ENCODE measurements at regions not wholly inside any gene's neighbourhood (a gene's known extent, or its start where the extent isn't known, plus 50 kb on each side); places are given as distances from the start of the nearest gene placed in this dataset.

DNA sequence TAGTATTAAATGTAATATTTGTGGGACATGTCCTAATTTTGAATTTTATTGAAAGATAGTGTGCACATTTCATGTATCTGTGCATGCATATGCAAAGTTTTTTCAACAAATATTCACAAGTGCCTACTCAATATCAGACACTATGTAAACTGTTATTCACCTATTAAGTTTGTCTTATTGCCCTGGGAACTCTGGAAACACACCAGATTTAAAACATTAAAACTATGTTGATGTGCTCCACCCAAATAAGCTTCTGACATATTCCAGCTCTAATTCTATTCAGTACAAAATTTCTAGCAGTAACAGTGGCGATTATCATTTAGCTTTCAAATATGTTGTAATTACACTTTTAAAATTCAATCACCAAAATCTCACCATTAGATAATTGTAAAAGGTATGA, 183.1 kb upstream of the TTC29 start:
- no peak for TF ChIP-seq POLR2A (IDR thresholded peaks at IDR 0.05; ENCODE audit: low read length)
- TF ChIP-seq GATA1 (IDR thresholded peaks at IDR 0.05; ENCODE audit: low read depth, low read length), result no peak

Data from erythroblast (primary cell).